Stimulated activated CD4-positive, alpha-beta T cell treated with anti-CD3 and anti-CD28 coated beads, Interleukin-12 subunit alpha, Interleukin-12 subunit beta, amount 100 ng/mL, for 48 hours (primary cell): ENCODE measurements at regions not wholly inside any gene's neighbourhood (a gene's known extent, or its start where the extent isn't known, plus 50 kb on each side); places are given as distances from the start of the nearest gene placed in this dataset.

Experiments used
- DNase-seq, 3 donors: peaks; one replicate each; pipeline ENCODE4 v3.0.0-alpha.2; 2020; ENCODE audit warnings: low read depth in 2 of 3, low spot score in 1 of 3

GRCh38 chr15:37572401-37572800 is 362.0 kb upstream of the TMCO5A start:
- DNase-seq, result no peak

GRCh38 chr15:37574985-37575384 is 359.5 kb upstream of the TMCO5A start:
- DNase-seq, result no peak

GRCh38 chr15:37576952-37577351 is 357.5 kb upstream of the TMCO5A start:
- no peak for DNase-seq

- DNase-seq, result no peak
Measured at GRCh38 chr15:37581866-37582532, 352.4 kb upstream of the TMCO5A start.

GRCh38 chr15:37582852-37583251 is 351.6 kb upstream of the TMCO5A start:
- no peak for DNase-seq

GRCh38 chr15:37586011-37586583 is 348.3 kb upstream of the TMCO5A start:
- no peak for DNase-seq

- DNase-seq, result no peak
Measured at GRCh38 chr15:37586976-37587375, 347.5 kb upstream of the TMCO5A start.

GRCh38 chr15:37594417-37594816 is 340.0 kb upstream of the TMCO5A start:
- DNase-seq, result no peak

GRCh38 chr15:37595426-37595970 is 338.9 kb upstream of the TMCO5A start:
- no peak for DNase-seq

GRCh38 chr15:37599156-37599555 is 335.3 kb upstream of the TMCO5A start:
- DNase-seq, result no peak

- no peak for DNase-seq
Measured at GRCh38 chr15:37616215-37616614, 318.2 kb upstream of the TMCO5A start.

GRCh38 chr15:37618353-37618752 is 316.1 kb upstream of the TMCO5A start:
- DNase-seq, result no peak

- DNase-seq, result no peak
Measured at GRCh38 chr15:37619358-37620042, 314.9 kb upstream of the TMCO5A start.

- no peak for DNase-seq
Measured at GRCh38 chr15:37625576-37625975, 308.9 kb upstream of the TMCO5A start.

GRCh38 chr15:37628507-37628906 is 305.9 kb upstream of the TMCO5A start:
- no peak for DNase-seq

GRCh38 chr15:37636736-37637135 is 297.7 kb upstream of the TMCO5A start:
- DNase-seq, result no peak

- DNase-seq, result no peak
Measured at GRCh38 chr15:37638116-37638515, 296.3 kb upstream of the TMCO5A start.

- DNase-seq, result no peak
Measured at GRCh38 chr15:37638691-37639090, 295.7 kb upstream of the TMCO5A start.

GRCh38 chr15:37652646-37653417 is 281.6 kb upstream of the TMCO5A start:
- DNase-seq, result no peak

- no peak for DNase-seq
Measured at GRCh38 chr15:37678124-37678523, 256.3 kb upstream of the TMCO5A start.

- no peak for DNase-seq
Measured at GRCh38 chr15:37679627-37680026, 254.8 kb upstream of the TMCO5A start.

- no peak for DNase-seq
Measured at GRCh38 chr15:37682304-37682703, 252.1 kb upstream of the TMCO5A start.
